ENCODE measurements at regions not wholly inside any gene's neighbourhood (a gene's known extent, or its start where the extent isn't known, plus 50 kb on each side); places are given as distances from the start of the nearest gene placed in this dataset.

DNA sequence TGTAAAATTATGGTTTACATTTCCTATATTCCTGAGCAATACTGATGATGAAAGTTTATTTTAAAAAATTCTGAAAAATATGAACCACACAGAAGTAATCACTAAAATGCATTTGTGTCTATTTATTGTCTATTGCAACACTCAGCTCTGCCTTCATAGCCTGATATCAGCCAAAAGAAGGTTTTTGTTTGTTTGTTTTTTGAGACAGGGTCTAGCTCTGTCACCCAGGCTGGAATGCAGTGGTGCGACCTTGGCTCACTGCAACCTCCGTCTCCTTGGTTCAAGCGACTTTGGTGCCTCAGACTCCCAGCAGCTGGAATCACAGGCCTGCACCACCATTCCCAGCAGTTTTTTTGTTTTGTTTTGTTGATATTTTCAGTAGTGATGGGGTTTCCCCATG, 1560.2 kb downstream of the SI start:
- no peak for DNase-seq
- no peaks in the 10 kb centered on the region for H3K79me2 ChIP-seq (ENCODE audit: insufficient read depth, low read length)
- H3K36me3 Mint-ChIP-seq, result no peaks in the 10 kb centered on the region
- no peak overlapping the region for H3K4me3 Mint-ChIP-seq
- TF ChIP-seq, protein P1, sequence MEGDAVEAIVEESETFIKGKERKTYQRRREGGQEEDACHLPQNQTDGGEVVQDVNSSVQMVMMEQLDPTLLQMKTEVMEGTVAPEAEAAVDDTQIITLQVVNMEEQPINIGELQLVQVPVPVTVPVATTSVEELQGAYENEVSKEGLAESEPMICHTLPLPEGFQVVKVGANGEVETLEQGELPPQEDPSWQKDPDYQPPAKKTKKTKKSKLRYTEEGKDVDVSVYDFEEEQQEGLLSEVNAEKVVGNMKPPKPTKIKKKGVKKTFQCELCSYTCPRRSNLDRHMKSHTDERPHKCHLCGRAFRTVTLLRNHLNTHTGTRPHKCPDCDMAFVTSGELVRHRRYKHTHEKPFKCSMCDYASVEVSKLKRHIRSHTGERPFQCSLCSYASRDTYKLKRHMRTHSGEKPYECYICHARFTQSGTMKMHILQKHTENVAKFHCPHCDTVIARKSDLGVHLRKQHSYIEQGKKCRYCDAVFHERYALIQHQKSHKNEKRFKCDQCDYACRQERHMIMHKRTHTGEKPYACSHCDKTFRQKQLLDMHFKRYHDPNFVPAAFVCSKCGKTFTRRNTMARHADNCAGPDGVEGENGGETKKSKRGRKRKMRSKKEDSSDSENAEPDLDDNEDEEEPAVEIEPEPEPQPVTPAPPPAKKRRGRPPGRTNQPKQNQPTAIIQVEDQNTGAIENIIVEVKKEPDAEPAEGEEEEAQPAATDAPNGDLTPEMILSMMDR (IDR thresholded peaks at IDR 0.05), result no peak
- no peak overlapping the region for H3K4me3 ChIP-seq (replicated peaks in 1 of 3; ENCODE audit: low read depth in 2 of 3, low read length in 3 of 3)
- H4K20me1 ChIP-seq (ENCODE audit: insufficient read depth, low read length), result no peaks in the 10 kb centered on the region
- H3K9ac ChIP-seq (ENCODE audit: insufficient read depth, low read length, poor library complexity, severe bottlenecking), result no peak overlapping the region
- no peaks in the 10 kb centered on the region for H3K36me3 ChIP-seq (replicated peaks in 1 of 2; ENCODE audit: control insufficient read depth in 1 of 2, insufficient read depth in 2 of 2, low read length in 2 of 2)
- no peak overlapping the region for H3K4me2 ChIP-seq (replicated peaks; ENCODE audit: extremely low read depth, low read length, poor library complexity, severe bottlenecking)
- no peak overlapping the region for H3K27ac ChIP-seq (ENCODE audit: low read depth in 1 of 2, low read length in 2 of 2)
- peaks cover 0 to 4% of the 10 kb centered on the region in 2 donors for H3K9me3 ChIP-seq (replicated peaks in 1 of 2; ENCODE audit: control insufficient read depth in 1 of 2, insufficient read depth in 1 of 2, low read length in 2 of 2)
- no peaks in the 10 kb centered on the region for H3K27me3 Mint-ChIP-seq (ENCODE audit: low read depth in 3 of 3)
- H3K27me3 ChIP-seq (ENCODE audit: control insufficient read depth in 2 of 2, insufficient read depth in 2 of 2, low read length in 2 of 2), result no peaks in the 10 kb centered on the region
- 100% methylated on average over 1 of the region's 3 CpGs for WGBS (ENCODE audit: insufficient coverage)
- peaks cover 0 to 2% (median 1%) of the 10 kb centered on the region in 7 donors for H3K9me3 Mint-ChIP-seq
- H3K4me1 Mint-ChIP-seq, result no peaks in the 10 kb centered on the region
- H2AFZ ChIP-seq (ENCODE audit: insufficient read depth, low read depth, low read length, poor library complexity, severe bottlenecking), result no peak overlapping the region
- intact Hi-C loops (cut with micrococcal nuclease), result no loop called here
- no peaks in the 10 kb centered on the region for H3K4me1 ChIP-seq (ENCODE audit: control insufficient read depth in 1 of 2, insufficient read depth in 2 of 2, low read length in 2 of 2)
- H3K27ac Mint-ChIP-seq, result no peak overlapping the region

DNA sequence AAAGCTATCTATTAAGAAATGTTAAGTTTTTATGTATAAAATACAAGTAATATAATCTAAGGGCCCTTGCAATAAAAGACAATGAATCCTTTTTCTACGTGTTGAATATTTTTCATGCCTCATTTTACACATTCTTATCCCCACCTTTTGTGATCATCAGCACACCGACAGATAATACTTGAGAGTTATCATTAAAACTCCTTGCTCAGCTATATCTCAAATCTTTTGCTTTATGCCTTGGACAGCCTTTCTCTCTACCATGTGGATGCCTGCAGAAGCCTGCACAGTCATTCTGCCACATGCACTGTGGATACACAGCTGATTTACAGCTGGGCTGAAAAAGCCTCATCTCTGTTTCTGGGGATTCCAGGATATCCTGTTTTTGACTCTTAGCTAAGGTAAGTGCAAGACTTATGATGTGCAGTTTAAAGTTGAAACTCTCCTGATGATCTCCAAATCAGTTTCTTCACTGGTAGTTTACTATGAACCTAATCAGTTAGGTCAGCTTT, 1565.1 kb downstream of the SI start:
- no peaks in the 10 kb centered on the region for H3K36me3 Mint-ChIP-seq
- H3K27ac ChIP-seq (ENCODE audit: low read depth in 1 of 2, low read length in 2 of 2), result no peak overlapping the region
- 50% methylated on average over 2 of the region's 2 CpGs for WGBS (ENCODE audit: insufficient coverage)
- no peak overlapping the region for H3K4me3 ChIP-seq (replicated peaks in 1 of 3; ENCODE audit: low read depth in 2 of 3, low read length in 3 of 3)
- H3K27me3 ChIP-seq (ENCODE audit: control insufficient read depth in 2 of 2, insufficient read depth in 2 of 2, low read length in 2 of 2), result no peaks in the 10 kb centered on the region
- no peak overlapping the region for H3K9ac ChIP-seq (ENCODE audit: insufficient read depth, low read length, poor library complexity, severe bottlenecking)
- no peak for DNase-seq
- TF ChIP-seq, protein P1 (IDR thresholded peaks at IDR 0.05), result no peak
- H3K9me3 ChIP-seq (replicated peaks in 1 of 2; ENCODE audit: control insufficient read depth in 1 of 2, insufficient read depth in 1 of 2, low read length in 2 of 2), result no peaks in the 10 kb centered on the region
- H3K36me3 ChIP-seq (replicated peaks in 1 of 2; ENCODE audit: control insufficient read depth in 1 of 2, insufficient read depth in 2 of 2, low read length in 2 of 2), result no peaks in the 10 kb centered on the region
- H3K79me2 ChIP-seq (ENCODE audit: insufficient read depth, low read length), result no peaks in the 10 kb centered on the region
- intact Hi-C loops (cut with micrococcal nuclease), result no loop called here
- no peaks in the 10 kb centered on the region for H3K4me1 Mint-ChIP-seq
- peaks cover 0 to 2% (median 0%) of the 10 kb centered on the region in 3 donors for H3K27me3 Mint-ChIP-seq (ENCODE audit: low read depth in 3 of 3)
- H4K20me1 ChIP-seq (ENCODE audit: insufficient read depth, low read length), result no peaks in the 10 kb centered on the region
- H3K4me3 Mint-ChIP-seq, result no peak overlapping the region
- no peak overlapping the region for H2AFZ ChIP-seq (ENCODE audit: insufficient read depth, low read depth, low read length, poor library complexity, severe bottlenecking)
- no peaks in the 10 kb centered on the region for H3K4me1 ChIP-seq (ENCODE audit: control insufficient read depth in 1 of 2, insufficient read depth in 2 of 2, low read length in 2 of 2)
- H3K9me3 Mint-ChIP-seq, result peaks cover 0 to 2% (median 0%) of the 10 kb centered on the region in 7 donors
- H3K27ac Mint-ChIP-seq, result no peak overlapping the region
- no peak overlapping the region for H3K4me2 ChIP-seq (replicated peaks; ENCODE audit: extremely low read depth, low read length, poor library complexity, severe bottlenecking)

Measured in CD14-positive monocyte (primary cell).